T follicular helper cell (primary cell): ENCODE measurements at regions not wholly inside any gene's neighbourhood (a gene's known extent, or its start where the extent isn't known, plus 50 kb on each side); places are given as distances from the start of the nearest gene placed in this dataset.
A peak's percentile ranks its signal among the peaks of the same experiment; 100 is the strongest.

Experiments used
- DNase-seq: peaks from one replicate; pipeline ENCODE4 v3.0.0-alpha.2; 2020; ENCODE audit warnings: low read depth

GRCh38 chr5:167709625-167710024 is 581.8 kb upstream of the WWC1 start:
- no peak for DNase-seq

- DNase-seq = no peak
Measured at GRCh38 chr5:167710444-167711073, 580.9 kb upstream of the WWC1 start.

- DNase-seq = no peak
Measured at GRCh38 chr5:167712986-167713585, 578.4 kb upstream of the WWC1 start.

- no peak for DNase-seq
Measured at GRCh38 chr5:167713896-167714295, 577.5 kb upstream of the WWC1 start.

GRCh38 chr5:167716126-167716775 is 575.2 kb upstream of the WWC1 start:
- no peak for DNase-seq

DNA sequence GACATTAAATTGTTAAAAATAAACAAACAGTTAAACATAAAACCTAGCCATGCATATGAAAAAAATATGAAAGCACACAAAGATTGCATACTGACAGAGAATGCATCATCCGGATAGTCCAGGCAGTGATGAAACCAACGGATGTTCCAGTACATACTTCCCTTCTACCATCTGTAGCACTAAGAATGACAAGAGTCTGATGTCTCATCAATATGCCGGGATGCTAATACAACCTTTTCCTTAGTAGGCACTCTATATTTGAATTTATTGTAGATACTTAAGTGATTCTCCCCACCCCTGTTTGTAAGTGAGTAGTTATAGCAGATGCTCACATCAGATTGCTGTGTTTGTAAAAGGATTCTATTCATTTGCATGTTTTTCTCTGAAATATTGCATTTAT is 571.2 kb upstream of the WWC1 start:
- no peak for DNase-seq

GRCh38 chr5:167720676-167721260 is 570.7 kb upstream of the WWC1 start:
- no peak for DNase-seq

DNA sequence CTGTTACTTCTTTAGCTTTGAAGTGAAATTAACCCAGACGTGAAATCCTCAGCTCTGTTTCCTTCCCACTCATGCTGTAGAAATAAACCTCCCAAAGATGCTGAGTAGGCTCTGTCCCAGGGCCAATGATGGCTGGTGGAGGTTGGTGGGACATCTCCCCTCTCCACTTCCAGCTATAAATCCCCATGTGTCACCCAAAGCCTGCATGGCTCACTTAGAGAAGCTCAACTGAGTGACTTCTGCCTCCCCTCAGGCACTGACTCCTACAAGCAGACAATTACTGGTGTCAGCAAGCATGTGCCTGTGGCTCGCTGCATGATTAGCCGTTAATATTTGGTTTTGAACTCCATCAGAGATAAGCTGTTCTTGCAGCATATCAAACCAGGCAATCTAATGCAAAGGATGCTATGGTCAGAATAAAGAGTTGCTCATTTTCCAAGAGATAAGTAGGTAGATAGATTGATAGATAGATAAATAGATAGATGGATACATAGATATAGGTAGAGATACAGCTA is 569.5 kb upstream of the WWC1 start:
- no peak for DNase-seq

- DNase-seq = peak; percentile 30
Measured at GRCh38 chr5:167723254-167723871, 568.1 kb upstream of the WWC1 start.

DNA sequence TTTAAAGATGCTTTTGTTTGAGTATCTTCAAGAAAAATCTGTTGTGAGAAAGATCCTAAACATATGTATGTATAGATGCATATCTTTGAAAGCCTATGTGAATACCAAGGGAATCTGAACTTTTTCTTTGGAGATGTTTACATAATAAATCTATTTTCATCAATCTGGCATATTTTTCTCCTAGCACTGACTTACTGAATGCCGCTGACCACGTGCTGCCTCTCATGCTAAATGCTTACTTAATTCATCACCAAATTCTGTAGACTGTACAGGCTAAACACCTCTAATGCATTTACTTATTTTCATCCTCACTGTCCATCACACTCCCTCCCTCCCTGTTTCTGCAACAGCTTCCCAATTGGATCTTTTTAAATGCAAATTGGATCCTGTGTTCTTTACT is 566.2 kb upstream of the WWC1 start:
- DNase-seq = no peak

GRCh38 chr5:167725741-167726140 is 565.7 kb upstream of the WWC1 start:
- DNase-seq = no peak

DNA sequence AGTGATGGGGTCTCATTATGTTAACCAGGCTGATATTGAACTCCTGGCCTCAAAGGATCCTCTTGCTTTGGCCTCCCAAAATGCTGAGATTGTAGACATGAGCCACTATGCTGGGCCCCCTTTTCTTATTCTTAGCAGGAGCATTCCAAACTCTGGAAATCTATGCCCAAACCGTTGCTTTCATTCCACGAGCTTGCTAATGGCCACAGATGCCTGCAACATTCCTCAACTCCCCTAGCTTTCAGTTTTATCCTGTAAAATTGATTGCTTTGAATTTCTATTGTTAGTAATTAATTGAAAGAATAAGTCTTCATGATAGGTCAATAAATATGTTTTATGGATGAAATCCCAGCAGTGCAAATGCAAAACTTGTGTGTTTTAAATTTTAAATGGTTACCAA is 564.8 kb upstream of the WWC1 start:
- no peak for DNase-seq

DNA sequence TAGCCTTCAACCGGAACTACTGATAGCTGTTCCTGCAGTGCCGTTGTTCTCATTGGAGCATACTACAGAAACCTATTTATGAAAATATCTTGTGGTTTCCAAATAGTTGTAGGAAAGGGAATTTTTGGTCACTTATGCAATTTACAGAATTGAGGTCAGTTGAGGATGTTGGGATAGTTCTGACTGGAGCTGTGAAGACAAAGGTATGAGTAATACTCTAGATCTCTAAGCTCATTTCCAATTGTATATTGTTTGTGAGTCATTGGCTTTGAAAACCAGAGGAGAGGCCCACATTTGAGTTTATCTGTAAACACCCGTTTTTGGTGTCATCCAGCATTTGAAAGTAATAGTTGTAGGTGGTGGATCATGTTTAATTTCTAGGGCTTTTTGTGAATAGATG is 561.3 kb upstream of the WWC1 start:
- no peak for DNase-seq

DNA sequence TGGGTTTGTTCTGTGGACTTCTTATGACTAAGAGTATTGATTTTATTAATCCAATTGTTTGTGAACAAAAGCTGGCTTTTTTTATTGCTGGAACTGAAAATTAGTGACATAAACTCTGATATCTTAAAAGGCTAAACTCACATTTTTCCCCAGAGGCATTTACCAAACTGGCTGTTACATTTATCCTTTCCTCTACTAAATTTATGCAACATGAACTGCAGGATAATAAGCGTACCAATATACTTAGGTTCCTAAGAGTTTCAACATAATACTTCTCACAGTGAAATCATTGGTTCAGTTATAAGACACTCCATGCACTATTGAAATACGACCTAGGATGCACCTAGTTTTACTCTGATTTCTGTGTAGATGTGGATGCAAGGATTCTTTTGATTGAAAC is 560.8 kb upstream of the WWC1 start:
- no peak for DNase-seq

- no peak for DNase-seq
Measured at GRCh38 chr5:167731951-167732350, 559.5 kb upstream of the WWC1 start.

- no peak for DNase-seq
Measured at GRCh38 chr5:167732499-167732898, 558.9 kb upstream of the WWC1 start.

- DNase-seq = no peak
Measured at GRCh38 chr5:167736992-167737391, 554.5 kb upstream of the WWC1 start.

- no peak for DNase-seq
Measured at GRCh38 chr5:167743695-167744464, 547.6 kb upstream of the WWC1 start.

GRCh38 chr5:167745868-167746267 is 545.6 kb upstream of the WWC1 start:
- no peak for DNase-seq

DNA sequence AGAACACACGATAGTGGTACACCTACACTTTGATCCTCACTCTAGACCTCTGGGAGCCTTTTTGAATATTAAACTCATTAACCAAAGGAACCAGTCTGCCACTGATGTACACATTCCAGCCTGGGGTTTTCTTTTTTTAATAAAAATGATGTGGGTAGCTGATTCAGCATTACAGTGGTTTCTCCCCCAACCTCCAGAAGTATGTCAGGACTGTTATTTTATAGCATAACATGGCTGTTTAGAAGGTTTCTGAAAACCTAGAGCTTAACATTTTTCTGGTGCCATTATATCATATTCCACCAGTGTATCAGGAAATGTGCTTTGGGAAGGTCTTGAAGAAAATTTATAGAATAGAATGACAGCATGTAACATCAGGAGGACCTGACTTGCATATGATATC is 540.9 kb upstream of the WWC1 start:
- DNase-seq = no peak

GRCh38 chr5:167752936-167753335 is 538.5 kb upstream of the WWC1 start:
- no peak for DNase-seq
